ENCODE measurements at regions not wholly inside any gene's neighbourhood (a gene's known extent, or its start where the extent isn't known, plus 50 kb on each side); places are given as distances from the start of the nearest gene placed in this dataset.

DNA sequence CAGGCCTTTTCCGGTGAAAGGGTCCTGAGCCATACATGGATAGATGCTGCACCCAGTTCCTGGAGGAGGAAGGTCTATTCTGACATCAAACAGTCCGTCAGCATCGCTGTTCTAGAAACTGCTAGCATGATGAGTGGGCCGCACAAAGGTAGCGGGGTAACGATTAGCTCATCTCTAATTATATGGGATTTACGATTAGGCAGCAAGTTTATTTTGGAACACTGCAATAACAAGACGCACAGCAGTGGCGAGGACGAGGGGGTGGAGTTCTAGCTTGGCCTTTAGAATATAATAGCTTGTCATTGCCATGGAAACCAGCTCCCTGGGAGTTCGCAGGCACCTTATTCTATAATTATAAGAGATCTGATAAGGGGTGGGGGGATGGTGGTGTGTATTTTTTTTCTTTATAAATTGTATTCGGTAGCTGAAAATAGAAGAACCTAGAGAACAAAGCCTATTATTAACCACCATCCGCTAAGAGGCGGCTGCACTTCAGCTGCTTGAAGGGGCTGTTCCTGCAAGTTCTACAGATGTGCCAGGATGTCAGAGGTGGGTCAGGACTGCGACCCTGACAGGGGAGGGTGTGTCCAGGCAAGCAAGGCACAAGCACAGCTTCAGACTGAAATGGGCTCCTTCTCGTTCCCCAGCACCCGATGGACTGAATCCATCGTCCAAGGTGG, 311.0 kb downstream of the AGTPBP1 start:
- TF ChIP-seq, protein P1, sequence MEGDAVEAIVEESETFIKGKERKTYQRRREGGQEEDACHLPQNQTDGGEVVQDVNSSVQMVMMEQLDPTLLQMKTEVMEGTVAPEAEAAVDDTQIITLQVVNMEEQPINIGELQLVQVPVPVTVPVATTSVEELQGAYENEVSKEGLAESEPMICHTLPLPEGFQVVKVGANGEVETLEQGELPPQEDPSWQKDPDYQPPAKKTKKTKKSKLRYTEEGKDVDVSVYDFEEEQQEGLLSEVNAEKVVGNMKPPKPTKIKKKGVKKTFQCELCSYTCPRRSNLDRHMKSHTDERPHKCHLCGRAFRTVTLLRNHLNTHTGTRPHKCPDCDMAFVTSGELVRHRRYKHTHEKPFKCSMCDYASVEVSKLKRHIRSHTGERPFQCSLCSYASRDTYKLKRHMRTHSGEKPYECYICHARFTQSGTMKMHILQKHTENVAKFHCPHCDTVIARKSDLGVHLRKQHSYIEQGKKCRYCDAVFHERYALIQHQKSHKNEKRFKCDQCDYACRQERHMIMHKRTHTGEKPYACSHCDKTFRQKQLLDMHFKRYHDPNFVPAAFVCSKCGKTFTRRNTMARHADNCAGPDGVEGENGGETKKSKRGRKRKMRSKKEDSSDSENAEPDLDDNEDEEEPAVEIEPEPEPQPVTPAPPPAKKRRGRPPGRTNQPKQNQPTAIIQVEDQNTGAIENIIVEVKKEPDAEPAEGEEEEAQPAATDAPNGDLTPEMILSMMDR (IDR thresholded peaks at IDR 0.05; ENCODE audit: insufficient read depth, low read length, poor library complexity, severe bottlenecking): no peak
- TF ChIP-seq EZH2phosphoT487 (conservative IDR thresholded peaks at IDR 0.05; ENCODE audit: low read length): no peak
